GM10248 (cell line): ENCODE measurements at regions not wholly inside any gene's neighbourhood (a gene's known extent, or its start where the extent isn't known, plus 50 kb on each side); places are given as distances from the start of the nearest gene placed in this dataset.

Source experiments
- CTCF ChIA-PET: fragments of 300-600 bp; sonication (Branson Sonifier 250); formaldehyde crosslinking; extraction: SDS; loops from one replicate; lab custom pipeline; 2021; ENCODE audit warnings: antibody characterized with exemption; lab: Yijun Ruan, JAX
- POLR2A ChIA-PET: fragments of 350-650 bp; sonication (Branson Sonifier 250); formaldehyde crosslinking; extraction: SDS; loops from one replicate; lab custom pipeline; 2020; ENCODE audit warnings: antibody characterized with exemption; lab: Yijun Ruan, JAX
- DNase-seq: peaks from one replicate; pipeline ENCODE4 v3.0.0; 2012; ENCODE audit errors: extremely low spot score
- TF ChIP-seq, protein P1 (sequence below): IDR thresholded peaks from 2 replicates; pipeline ENCODE4 v1.5.1; 2012; ENCODE audit warnings: mild to moderate bottlenecking, low read depth; ENCODE audit errors: extremely low read depth, missing control alignments, control extremely low read depth

DNA sequence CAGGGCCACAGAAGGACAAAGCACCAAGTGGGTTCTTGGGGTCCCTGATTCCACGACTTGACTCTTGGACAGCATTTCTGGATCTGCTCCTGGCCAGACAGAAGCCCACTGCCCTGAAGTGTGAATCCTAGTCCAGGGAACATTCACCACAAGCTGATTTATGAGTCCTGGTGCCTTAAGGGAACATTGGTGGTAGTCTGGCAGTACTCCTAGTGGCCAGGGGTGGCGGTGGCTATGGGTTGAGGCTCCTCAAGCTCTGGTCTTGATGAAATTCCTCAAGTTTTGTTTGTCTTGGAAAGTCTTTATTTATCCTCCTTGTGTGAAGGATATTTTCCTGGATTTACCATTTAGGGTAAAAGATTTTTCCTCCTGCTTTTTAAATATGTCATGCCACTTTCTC, 307.5 kb downstream of the PYDC2 start:
- no peak for DNase-seq
- TF ChIP-seq, protein P1, sequence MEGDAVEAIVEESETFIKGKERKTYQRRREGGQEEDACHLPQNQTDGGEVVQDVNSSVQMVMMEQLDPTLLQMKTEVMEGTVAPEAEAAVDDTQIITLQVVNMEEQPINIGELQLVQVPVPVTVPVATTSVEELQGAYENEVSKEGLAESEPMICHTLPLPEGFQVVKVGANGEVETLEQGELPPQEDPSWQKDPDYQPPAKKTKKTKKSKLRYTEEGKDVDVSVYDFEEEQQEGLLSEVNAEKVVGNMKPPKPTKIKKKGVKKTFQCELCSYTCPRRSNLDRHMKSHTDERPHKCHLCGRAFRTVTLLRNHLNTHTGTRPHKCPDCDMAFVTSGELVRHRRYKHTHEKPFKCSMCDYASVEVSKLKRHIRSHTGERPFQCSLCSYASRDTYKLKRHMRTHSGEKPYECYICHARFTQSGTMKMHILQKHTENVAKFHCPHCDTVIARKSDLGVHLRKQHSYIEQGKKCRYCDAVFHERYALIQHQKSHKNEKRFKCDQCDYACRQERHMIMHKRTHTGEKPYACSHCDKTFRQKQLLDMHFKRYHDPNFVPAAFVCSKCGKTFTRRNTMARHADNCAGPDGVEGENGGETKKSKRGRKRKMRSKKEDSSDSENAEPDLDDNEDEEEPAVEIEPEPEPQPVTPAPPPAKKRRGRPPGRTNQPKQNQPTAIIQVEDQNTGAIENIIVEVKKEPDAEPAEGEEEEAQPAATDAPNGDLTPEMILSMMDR = no peak
- ChIA-PET POLR2A (no interaction called here), CTCF (interaction anchor here (0.7 kb wide), 1 partner anchor 8 kb away, joined by 3 read pairs; no protein-coding TSS in a partner anchor)

DNA sequence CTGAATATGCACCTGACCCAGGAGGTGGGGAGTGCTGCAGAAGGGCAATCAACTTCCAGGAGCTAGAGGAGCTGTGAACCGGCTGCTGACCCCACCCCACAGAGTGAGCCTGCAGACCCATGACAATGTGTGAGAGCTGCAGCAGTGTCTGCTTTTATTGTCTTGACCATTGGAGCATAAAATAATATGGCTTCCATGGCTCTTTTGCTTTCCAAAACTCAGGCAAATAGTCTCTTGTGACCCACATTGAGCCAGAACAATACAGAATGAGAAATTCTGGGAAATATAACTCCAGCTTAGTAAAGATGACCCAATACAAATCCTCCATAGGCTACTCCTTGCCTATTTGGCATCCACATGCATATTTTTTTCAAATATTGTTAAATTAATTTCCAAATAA, 309.6 kb downstream of the PYDC2 start:
- ChIA-PET CTCF (no interaction called here), POLR2A (no interaction called here)
- TF ChIP-seq, protein P1 = no peak
- no peak for DNase-seq

DNA sequence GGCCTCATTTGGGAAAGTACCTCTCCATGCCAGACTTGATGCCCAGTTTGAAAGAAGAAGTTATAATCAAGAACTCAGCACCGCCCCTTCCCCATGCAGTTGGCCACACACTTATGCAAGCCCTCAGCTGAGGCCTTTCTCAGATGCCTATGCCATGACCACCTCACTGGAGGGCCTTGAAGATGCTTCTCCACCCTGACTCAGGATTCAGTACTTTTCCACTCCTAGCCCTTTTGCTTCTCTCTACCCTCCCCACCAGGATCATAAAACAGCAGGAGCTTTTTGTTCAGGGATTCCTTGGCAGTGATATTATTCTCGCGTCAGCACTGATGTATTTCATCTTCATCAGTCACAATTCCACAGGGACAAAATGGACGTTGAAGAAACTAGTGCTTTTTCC, 313.5 kb downstream of the PYDC2 start:
- POLR2A ChIA-PET = no interaction called here
- CTCF ChIA-PET = interaction anchor here (0.9 kb wide), 1 partner anchor 35 kb away, joined by 3 read pairs; no protein-coding TSS in a partner anchor
- TF ChIP-seq, protein P1 = no peak
- no peak for DNase-seq

DNA sequence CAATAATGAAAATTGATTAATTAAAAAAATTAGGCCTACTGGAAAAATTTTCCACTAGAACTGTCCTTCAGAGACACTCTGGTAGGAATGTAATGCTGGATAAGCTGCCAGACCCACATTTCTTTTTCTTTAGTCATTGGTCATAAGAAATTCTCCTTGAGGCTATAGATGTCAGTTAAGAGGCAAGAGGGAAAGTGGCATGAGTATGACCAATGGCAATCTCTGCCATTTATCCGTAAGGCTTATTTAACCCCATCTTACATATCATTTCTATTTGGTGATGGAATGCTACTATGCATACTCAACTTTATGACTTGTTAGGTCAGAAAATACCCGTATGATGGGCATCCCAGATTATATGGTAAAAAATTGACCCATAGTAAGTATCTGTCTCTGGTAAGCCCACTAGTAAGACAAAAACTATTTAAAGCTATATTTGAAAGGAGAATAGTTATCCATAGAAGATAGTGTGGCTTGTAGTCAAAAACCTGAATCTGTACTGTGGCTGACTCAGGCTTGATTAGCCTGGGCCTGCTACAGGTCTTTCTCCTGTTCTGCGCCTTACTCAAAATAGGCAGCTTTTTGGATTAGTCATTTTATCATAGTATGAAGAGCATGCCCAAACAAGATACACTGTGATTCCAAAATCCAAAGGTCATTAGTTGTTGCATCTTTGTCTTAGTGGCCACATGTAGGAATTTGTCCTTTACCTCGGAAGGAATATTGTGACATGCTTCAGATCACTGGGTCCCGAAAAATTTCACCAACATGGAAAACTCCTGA, 314.7 kb downstream of the PYDC2 start:
- CTCF ChIA-PET = no interaction called here
- POLR2A ChIA-PET = no interaction called here
- DNase-seq = no peak
- TF ChIP-seq, protein P1 = no peak

DNA sequence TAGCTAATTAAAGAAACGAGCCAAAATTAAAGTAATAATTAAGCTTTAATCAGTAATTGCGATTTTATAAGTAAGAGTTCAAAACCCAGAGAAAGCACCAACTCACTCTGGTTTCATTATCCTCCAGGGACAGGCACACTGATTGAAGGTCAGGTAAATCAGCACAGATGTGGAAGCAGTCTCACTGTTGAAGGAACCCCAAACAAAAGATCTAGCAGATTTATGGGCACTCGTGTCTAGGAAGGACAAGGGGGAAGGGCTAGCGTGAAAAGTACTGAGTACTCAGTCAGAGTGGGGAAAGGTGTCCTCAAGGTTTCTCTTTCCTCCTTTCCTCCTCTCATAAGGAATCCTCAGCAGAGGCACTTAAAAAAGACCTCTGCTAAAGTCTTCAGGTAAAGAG, 320.1 kb downstream of the PYDC2 start:
- CTCF ChIA-PET = no interaction called here
- POLR2A ChIA-PET = no interaction called here
- DNase-seq = no peak
- TF ChIP-seq, protein P1 = no peak

DNA sequence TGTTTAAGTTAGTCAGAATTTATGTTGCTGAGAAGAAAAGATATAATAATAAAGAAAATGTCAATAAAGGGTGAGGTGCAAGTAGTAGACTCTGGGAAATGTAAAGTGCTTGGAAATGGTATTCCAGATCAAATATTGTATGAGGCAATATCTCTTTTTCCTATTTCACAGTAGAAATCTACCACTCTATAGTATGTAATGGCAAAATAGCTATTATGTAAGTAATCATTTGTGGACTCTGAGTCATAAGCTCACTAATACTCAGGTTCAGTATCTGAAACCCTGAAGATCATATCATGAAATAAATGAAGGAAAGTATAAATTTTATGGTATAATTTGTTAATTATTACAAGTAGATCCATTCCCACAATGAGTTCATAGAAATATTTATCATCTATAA, 322.1 kb downstream of the PYDC2 start:
- TF ChIP-seq, protein P1 = no peak
- ChIA-PET CTCF (no interaction called here), POLR2A (no interaction called here)
- DNase-seq = no peak

DNA sequence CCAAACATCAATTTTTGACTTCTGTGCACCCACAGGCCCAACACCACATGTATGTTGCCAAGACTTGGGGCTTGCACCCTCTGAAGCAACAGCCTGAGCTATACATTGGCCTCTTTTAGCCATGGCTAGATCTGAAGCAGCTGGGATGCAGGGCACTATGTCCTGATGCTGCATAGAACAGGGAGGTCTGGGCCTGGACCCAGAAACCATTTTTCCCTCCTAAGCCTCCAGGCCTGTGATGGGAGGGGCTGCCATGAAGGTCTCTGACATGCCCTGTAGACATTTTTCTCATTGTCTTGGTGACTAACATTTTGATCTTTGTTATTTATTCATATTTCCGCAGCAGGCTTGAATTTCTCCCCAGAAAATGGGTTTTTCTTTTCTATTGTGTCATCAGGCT, 330.0 kb downstream of the PYDC2 start:
- POLR2A ChIA-PET = no interaction called here
- TF ChIP-seq, protein P1 = no peak

More for the DNA sequence above, 330.0 kb downstream of the PYDC2 start:
- CTCF ChIA-PET = no interaction called here
- DNase-seq = no peak
